Ovary (tissue), 7 donors: ENCODE measurements at regions not wholly inside any gene's neighbourhood (a gene's known extent, or its start where the extent isn't known, plus 50 kb on each side); places are given as distances from the start of the nearest gene placed in this dataset.

Experiments
- DNase-seq, 5 donors: peaks; one replicate each; pipeline ENCODE4 v3.0.0-alpha.2; 2019 to 2020
- H3K27ac ChIP-seq, 2 donors: fragments of 200-600 bp; one replicate each; pipeline versions ENCODE4 v1.5.1 to v1.8.0; 2019 to 2022
- H3K27me3 ChIP-seq: fragments of 200-600 bp; one replicate; pipeline ENCODE4 v1.8.0; 2022
- H3K36me3 ChIP-seq: fragments of 200-600 bp; sonication (generic); one replicate; pipeline ENCODE4 v1.5.1; 2019
- H3K4me1 ChIP-seq: one replicate; pipeline ENCODE4 v1.8.1; 2013; ENCODE audit warnings: mild to moderate bottlenecking, moderate library complexity; ENCODE audit not compliant: insufficient read depth
- H3K4me3 ChIP-seq: fragments of 200-600 bp; sonication (generic); one replicate; pipeline ENCODE4 v1.5.1; 2017
- H3K9me3 ChIP-seq, 2 donors: fragments of 200-600 bp in 1 of 2; sonication (generic) in 1 of 2; one replicate each; pipeline versions ENCODE4 v1.5.1 to v1.8.1; 2013 to 2019; ENCODE audit warnings: mild to moderate bottlenecking in 1 of 2, moderate library complexity in 1 of 2
- EP300 ChIP-seq: sonication (generic); formaldehyde crosslinking; IDR thresholded peaks from one replicate; pipeline ENCODE4 v1.6.1; 2017; ENCODE audit warnings: antibody characterized with exemption
- POLR2A ChIP-seq: fragments of 450-650 bp; IDR thresholded peaks from one replicate; pipeline ENCODE4 v1.6.1; 2017; ENCODE audit warnings: antibody characterized with exemption, mild to moderate bottlenecking, moderate library complexity
- WGBS, 3 donors: extraction: QIAGEN DNeasy Blood & Tissue Kit in 1 of 3; methylation state at CpG; one replicate each; pipeline versions ENCODE4 v1.1.5 to v1.1.7; 2013 to 2017; 5-methylcytosine and 5-hydroxymethylcytosine counted together
- intact Hi-C, 4 donors: fragments of 100-400 bp; cut with DNase I; formaldehyde crosslinking; loops; one replicate each; pipeline versions ENCODE4 v1.11.0 to v1.15.1; 2022 to 2023
- TF ChIP-seq, protein P1 (sequence below), 3 donors: fragments of 450-650 bp in 2 of 3; fragments of 200-600 bp in 1 of 3; IDR thresholded peaks; one replicate each; pipeline versions ENCODE4 v1.5.1 to v1.8.0; 2016 to 2022; ENCODE audit warnings: antibody characterized with exemption in 3 of 3, mild to moderate bottlenecking in 1 of 3
- donor health status: DM: no; HTN: no; CAD: no; lungs with moderate emphysema.
- donor health status: DM: no; HTN: no; CAD: no.
- donor health status: Bipolar disorder and iron deficiency.
- donor health status: DM: no; HTN: no; CAD: no.
- donor health status: DM: yes; HTN: yes; CAD: no.

DNA sequence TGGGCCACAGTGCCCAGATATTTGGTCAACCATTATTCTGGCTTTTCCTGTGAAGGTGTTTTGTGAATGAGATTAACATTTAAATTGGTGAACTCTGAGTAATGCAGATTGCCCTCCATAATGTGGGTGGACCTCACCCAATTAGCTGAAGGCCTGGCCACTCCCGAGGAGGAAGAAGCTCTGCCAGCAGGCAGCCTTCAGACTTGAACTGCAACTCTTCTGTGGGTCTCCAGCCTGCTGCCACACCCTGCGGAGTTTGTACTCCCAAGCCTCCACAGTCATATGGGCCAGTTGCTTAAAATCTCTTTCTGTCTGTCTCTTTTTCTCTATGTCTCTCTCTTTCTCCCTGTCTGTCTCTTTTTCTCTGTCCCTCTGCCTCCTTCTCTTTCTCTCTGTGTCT is 262.7 kb downstream of the MYCN start:
- H3K4me3 ChIP-seq: no peak overlapping the region
- no peaks in the 10 kb centered on the region for H3K27me3 ChIP-seq
- no peak for DNase-seq
- 71 to 75% (median 71%) methylated on average over 2 of the region's 2 CpGs for WGBS, 3 donors
- no peaks in the 10 kb centered on the region for H3K36me3 ChIP-seq
- no peak overlapping the region for H3K27ac ChIP-seq
- H3K9me3 ChIP-seq: no peaks in the 10 kb centered on the region
- no peaks in the 10 kb centered on the region for H3K4me1 ChIP-seq
- intact Hi-C loops: no loop called here
- no peak for TF ChIP-seq POLR2A
- TF ChIP-seq, protein P1, sequence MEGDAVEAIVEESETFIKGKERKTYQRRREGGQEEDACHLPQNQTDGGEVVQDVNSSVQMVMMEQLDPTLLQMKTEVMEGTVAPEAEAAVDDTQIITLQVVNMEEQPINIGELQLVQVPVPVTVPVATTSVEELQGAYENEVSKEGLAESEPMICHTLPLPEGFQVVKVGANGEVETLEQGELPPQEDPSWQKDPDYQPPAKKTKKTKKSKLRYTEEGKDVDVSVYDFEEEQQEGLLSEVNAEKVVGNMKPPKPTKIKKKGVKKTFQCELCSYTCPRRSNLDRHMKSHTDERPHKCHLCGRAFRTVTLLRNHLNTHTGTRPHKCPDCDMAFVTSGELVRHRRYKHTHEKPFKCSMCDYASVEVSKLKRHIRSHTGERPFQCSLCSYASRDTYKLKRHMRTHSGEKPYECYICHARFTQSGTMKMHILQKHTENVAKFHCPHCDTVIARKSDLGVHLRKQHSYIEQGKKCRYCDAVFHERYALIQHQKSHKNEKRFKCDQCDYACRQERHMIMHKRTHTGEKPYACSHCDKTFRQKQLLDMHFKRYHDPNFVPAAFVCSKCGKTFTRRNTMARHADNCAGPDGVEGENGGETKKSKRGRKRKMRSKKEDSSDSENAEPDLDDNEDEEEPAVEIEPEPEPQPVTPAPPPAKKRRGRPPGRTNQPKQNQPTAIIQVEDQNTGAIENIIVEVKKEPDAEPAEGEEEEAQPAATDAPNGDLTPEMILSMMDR (IDR thresholded peaks at IDR 0.05): no peak
- TF ChIP-seq EP300: no peak

DNA sequence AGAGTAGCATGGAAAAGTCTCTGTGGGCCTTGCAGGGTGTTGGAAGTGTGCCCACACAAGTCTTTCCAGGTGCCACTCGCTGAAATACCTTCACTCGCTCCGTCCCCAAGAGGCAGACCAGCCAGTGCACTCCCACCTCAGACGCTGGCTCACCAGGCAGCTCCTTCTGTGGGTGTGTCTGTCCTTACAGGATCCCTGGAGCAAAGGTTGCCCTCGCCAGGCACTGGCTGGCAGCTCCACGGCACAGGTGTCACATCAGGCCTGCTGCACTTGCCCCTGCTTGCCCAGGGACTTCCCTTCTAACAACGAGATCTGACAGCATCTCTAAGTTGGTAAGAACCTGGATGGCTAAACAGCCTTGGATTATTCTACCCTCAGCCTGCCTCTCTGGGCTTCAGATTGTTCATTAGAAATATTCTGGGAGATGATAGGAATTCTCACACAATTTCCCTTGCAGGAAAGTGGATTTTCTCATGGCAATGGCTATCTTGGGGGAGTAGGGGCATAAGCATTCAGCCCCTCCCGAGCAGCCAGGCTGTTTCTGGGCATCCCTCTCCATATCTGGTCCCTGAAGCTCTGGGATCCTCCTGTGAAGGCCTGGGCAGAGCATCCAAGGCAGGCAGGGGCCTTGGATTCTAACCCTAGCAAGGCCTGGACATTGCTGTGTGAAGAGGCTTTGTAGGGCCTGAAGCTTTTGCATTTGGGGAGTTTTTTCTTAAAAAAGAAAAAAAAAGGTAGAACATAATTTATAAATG is 262.1 kb downstream of the MYCN start:
- Histone ChIP-seq H3K9me3 (no peaks in the 10 kb centered on the region), H3K4me3 (no peak overlapping the region), H3K27me3 (no peaks in the 10 kb centered on the region), H3K4me1 (no peaks in the 10 kb centered on the region), H3K27ac (no peak overlapping the region), H3K36me3 (no peaks in the 10 kb centered on the region)
- no peak for TF ChIP-seq EP300
- no peak for TF ChIP-seq POLR2A
- TF ChIP-seq, protein P1 (IDR thresholded peaks at IDR 0.05): no peak
- WGBS, 3 donors: 93 to 94% (median 94%) methylated on average over 8 of the region's 8 CpGs
- intact Hi-C loops: no loop called here
- no peak for DNase-seq

DNA sequence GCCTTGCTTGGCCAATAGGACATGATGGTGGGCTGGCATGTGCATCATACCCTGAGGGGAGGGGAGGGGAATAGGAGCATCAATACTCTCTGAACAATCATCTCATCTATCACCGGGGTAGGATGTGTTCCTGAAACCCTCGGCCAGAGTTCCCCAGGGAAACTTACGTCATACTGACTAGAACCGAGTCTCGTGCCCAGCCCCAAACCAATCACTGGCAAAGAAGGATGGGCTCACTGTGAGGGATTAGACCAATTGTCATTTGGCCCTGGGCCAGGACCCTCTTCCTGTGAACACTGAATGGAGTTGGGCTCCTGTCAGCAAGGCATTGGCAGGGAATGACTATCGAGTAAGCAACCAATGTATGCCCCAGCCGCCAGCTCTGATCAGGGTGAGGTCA is 261.5 kb downstream of the MYCN start:
- intact Hi-C loops: no loop called here

DNA sequence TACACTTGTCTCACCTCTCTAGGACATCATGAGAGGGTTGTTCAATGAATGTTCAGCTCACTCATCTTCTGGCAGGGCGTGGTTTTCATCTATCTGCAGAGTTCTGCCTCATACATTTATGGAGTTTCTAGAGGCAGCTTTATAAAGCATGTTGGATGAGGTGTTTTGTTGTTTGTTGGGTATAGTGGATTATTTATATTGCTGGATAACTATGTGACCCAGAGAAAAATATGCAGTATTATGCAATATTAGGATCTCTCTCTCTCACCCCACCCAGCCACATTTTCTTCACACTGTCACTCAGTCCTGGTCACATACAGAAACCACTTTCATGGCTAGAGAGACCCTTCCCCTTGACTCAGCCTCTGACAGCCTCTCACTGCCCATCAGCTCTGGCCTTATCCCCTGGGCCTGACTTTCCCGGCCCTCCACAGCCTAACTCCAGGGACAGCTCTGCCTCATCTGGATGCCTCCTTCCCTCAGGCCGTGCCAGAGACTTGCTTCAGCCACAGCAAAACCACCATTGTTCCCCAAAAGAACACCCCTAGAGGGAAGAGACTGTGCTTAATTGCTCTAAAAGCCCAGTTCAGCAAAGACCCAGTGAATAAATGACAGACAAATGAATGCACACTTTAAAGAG is 260.3 kb downstream of the MYCN start:
- 80 to 88% (median 82%) methylated on average over 3 of the region's 3 CpGs for WGBS, 3 donors

More for the DNA sequence above, 261.5 kb downstream of the MYCN start:
- H3K36me3 ChIP-seq: no peaks in the 10 kb centered on the region
- H3K27ac ChIP-seq: no peak overlapping the region
- DNase-seq: no peak
- 95% methylated on average over 7 of the region's 7 CpGs for WGBS, 3 donors
- H3K9me3 ChIP-seq: no peaks in the 10 kb centered on the region
- H3K4me1 ChIP-seq: no peaks in the 10 kb centered on the region
- H3K4me3 ChIP-seq: no peak overlapping the region
- no peaks in the 10 kb centered on the region for H3K27me3 ChIP-seq
- TF ChIP-seq, protein P1 (IDR thresholded peaks at IDR 0.05): no peak
- TF ChIP-seq EP300: no peak
- no peak for TF ChIP-seq POLR2A

More for the DNA sequence above, 260.3 kb downstream of the MYCN start:
- Histone ChIP-seq H3K27ac (no peak overlapping the region), H3K4me3 (no peak overlapping the region), H3K9me3 (no peaks in the 10 kb centered on the region), H3K4me1 (no peaks in the 10 kb centered on the region), H3K27me3 (no peaks in the 10 kb centered on the region), H3K36me3 (no peaks in the 10 kb centered on the region)
- TF ChIP-seq EP300: no peak
- no peak for TF ChIP-seq POLR2A
- TF ChIP-seq, protein P1 (IDR thresholded peaks at IDR 0.05): no peak
- intact Hi-C loops: no loop called here
- no peak for DNase-seq
